ENCODE measurements at regions not wholly inside any gene's neighbourhood (a gene's known extent, or its start where the extent isn't known, plus 50 kb on each side); places are given as distances from the start of the nearest gene placed in this dataset.
"Not testable (repeated sequence)": the region's sequence is repeated elsewhere in the genome, so short reads cannot be mapped to it uniquely, and the experiment has no call there.

DNA sequence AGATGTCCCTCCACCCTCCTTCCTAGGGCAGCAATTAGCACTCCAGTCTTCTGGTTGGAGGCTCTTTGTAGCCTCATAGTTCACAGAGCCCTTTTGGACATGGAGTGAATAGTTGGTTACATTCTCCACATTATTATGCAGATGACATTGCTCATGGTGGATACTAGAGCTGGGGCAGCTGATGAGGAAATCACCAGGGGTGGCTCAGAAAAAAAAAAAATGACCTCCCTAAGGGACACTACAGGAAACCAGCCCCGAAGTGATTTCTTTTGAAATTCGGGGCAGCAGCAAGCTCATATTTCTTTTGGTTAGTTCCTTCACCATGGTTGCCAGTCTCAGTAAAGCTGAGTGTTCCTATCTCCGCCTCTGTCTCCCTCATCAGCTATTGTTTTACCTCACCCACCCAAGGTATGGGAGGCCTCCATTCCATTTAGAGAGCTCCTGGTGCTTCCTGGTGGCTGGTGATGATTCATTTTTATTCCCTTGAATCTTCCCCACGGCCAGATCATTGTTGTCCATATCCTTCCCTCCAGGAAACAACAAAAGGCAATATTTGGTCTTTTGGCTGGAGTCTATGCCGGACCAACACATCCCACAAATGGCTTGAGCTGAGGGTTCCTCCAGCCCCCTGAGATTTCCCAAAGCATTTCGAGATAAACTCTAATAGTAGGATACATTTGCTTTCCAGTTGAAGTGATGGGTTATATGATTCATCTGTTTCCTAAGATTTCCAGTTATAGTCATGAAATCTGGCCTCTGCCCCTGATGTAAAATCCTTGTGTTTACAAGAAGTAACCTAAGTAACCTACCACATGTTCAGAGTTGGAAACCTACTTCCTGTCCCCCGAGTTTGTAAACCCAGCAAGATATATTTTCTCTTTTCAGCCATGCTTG lies 56.2 kb upstream of the NID2 start:
- no peak for DNase-seq (ENCODE audit: low spot score)

DNA sequence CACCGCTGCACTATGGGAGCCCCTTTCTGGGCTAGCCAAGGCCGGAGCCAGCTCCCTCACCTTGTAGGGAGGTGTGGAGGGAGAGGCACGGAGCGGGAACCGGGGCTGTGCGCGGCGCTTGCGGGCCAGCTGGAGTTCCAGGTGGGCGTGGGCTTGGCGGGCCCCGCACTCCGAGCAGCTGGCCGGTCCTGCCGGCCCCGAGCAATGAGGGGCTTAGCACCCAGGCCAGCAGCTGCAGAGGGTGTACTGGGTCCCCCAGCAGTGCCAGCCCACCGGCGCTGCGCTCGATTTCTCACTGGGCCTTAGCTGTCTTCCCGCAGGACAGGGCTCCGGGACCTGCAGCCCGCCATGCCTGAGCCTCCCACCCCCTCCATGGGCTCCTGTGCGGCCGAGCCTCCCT lies 53.3 kb upstream of the NID2 start:
- not testable (repeated sequence) for DNase-seq (ENCODE audit: low spot score)

DNA sequence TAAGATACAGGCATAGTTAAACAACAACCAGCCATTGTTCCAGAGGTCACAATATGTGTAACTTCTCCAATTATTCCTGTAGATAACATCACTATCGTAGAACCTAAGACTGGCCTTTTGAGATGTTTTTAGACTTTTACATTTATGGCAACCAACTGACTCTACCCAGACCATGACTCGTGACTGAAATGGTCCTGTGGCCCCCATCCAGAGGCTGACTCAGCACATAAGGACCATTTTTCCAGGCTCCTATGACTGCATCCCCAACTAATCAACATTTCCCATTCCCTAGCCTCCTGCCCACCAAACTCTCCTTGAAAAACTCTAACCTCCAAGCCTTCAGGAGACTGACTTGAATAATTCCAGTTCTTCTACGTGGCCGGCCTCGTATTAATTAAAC lies 52.6 kb upstream of the NID2 start:
- DNase-seq (ENCODE audit: low spot score) = no peak

DNA sequence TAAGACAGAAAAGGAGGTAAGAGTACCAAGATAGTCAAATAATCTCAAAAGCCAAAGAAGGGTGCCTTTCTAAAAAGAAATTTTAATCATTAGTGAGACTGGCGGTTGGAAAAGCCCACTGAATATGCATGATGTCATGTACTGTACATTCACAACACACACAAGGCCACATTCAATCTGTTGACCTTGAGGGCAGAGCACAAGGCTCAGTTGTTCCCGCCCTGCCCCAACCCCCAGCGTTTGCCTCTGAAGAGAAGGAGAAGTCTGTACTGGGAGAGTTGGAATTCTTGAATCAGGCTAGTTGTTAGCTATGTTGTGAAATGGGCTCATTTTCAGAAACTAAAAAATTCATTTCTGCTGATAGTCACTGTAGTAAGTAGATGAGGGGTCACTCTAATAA lies 50.2 kb upstream of the NID2 start:
- no peak for DNase-seq (ENCODE audit: low spot score)
